GM21423 (cell line): ENCODE measurements at regions not wholly inside any gene's neighbourhood (a gene's known extent, or its start where the extent isn't known, plus 50 kb on each side); places are given as distances from the start of the nearest gene placed in this dataset.
"Not testable (repeated sequence)": the region's sequence is repeated elsewhere in the genome, so short reads cannot be mapped to it uniquely, and the experiment has no call there.

Experiments used
- ATAC-seq: cut with Tn5 transposase; IDR thresholded peaks from one replicate; pipeline ENCODE4 v1.9.1; 2021; ENCODE audit warnings: mild to moderate bottlenecking, moderate library complexity; ENCODE audit not compliant: unreplicated experiment

GRCh38 chr5:51156838-51157237, 226.4 kb upstream of the ISL1 start:
- no peak for ATAC-seq

- ATAC-seq, result no peak
Observed at GRCh38 chr5:51159164-51159563, 224.1 kb upstream of the ISL1 start.

- no peak for ATAC-seq
Observed at GRCh38 chr5:51159606-51160005, 223.6 kb upstream of the ISL1 start.

- ATAC-seq, result no peak
Observed at GRCh38 chr5:51162245-51162644, 221.0 kb upstream of the ISL1 start.

- ATAC-seq, result not testable (repeated sequence)
Observed at GRCh38 chr5:51165621-51166020, 217.6 kb upstream of the ISL1 start.

- ATAC-seq, result no peak
Observed at GRCh38 chr5:51172903-51173626, 210.2 kb upstream of the ISL1 start.

GRCh38 chr5:51181208-51181894, 201.9 kb upstream of the ISL1 start:
- no peak for ATAC-seq

GRCh38 chr5:51185850-51186329, 197.4 kb upstream of the ISL1 start:
- no peak for ATAC-seq

GRCh38 chr5:51188001-51188591, 195.2 kb upstream of the ISL1 start:
- no peak for ATAC-seq

GRCh38 chr5:51194671-51195070, 188.6 kb upstream of the ISL1 start:
- ATAC-seq, result no peak

- no peak for ATAC-seq
Observed at GRCh38 chr5:51201024-51201423, 182.2 kb upstream of the ISL1 start.

- ATAC-seq, result no peak
Observed at GRCh38 chr5:51201708-51202107, 181.5 kb upstream of the ISL1 start.

GRCh38 chr5:51202161-51202560, 181.1 kb upstream of the ISL1 start:
- no peak for ATAC-seq

- ATAC-seq, result no peak
Observed at GRCh38 chr5:51203598-51203997, 179.7 kb upstream of the ISL1 start.

- ATAC-seq, result no peak
Observed at GRCh38 chr5:51208296-51208695, 175.0 kb upstream of the ISL1 start.

- ATAC-seq, result no peak
Observed at GRCh38 chr5:51214746-51215145, 168.5 kb upstream of the ISL1 start.

GRCh38 chr5:51225789-51226742, 157.2 kb upstream of the ISL1 start:
- no peak for ATAC-seq

GRCh38 chr5:51227963-51228470, 155.2 kb upstream of the ISL1 start:
- ATAC-seq, result no peak

- no peak for ATAC-seq
Observed at GRCh38 chr5:51230336-51230735, 152.9 kb upstream of the ISL1 start.

- ATAC-seq, result no peak
Observed at GRCh38 chr5:51242456-51242855, 140.8 kb upstream of the ISL1 start.

- not testable (repeated sequence) for ATAC-seq
Observed at GRCh38 chr5:51250957-51251356, 132.3 kb upstream of the ISL1 start.
